HEK293 (cell line): ENCODE measurements at regions not wholly inside any gene's neighbourhood (a gene's known extent, or its start where the extent isn't known, plus 50 kb on each side); places are given as distances from the start of the nearest gene placed in this dataset.

ENCODE experiments used
- CTCF ChIA-PET: fragments of 350-600 bp; formaldehyde crosslinking; extraction: SDS; loops from one replicate; lab custom pipeline; 2021; ENCODE audit warnings: antibody characterized with exemption; lab: Yijun Ruan, JAX
- POLR2A ChIA-PET: fragments of 300-600 bp; formaldehyde crosslinking; extraction: SDS; loops from one replicate; lab custom pipeline; 2020; ENCODE audit warnings: antibody characterized with exemption, inconsistent platforms; lab: Yijun Ruan, JAX
- H3K27ac ChIP-seq: fragments of 200-500 bp; sonication (Bioruptor generic); 2 replicates; pipeline ENCODE4 v1.5.1; 2014; ENCODE audit warnings: low read depth, low read length, control low read depth, inconsistent platforms; ENCODE audit errors: extremely low read depth
- H3K36me3 ChIP-seq, 2 experiments: fragments of 200-500 bp in 1 of 2; sonication (Bioruptor generic) in 1 of 2; 1 replicate in 1 of 2; 2 replicates in 1 of 2; pipeline ENCODE4 v1.5.1; 2014 to 2017; ENCODE audit warnings: inconsistent platforms in 2 of 2, low read length in 2 of 2; ENCODE audit not compliant: control insufficient read depth in 2 of 2, insufficient read depth in 1 of 2
- H3K4me1 ChIP-seq: fragments of 200-500 bp; sonication (Bioruptor generic); 2 replicates; pipeline ENCODE4 v1.5.1; 2014; ENCODE audit warnings: mild to moderate bottlenecking, low read length, inconsistent platforms; ENCODE audit not compliant: control insufficient read depth, insufficient read depth
- H3K4me3 ChIP-seq: 2 replicates; pipeline ENCODE4 v1.5.1; 2011; ENCODE audit warnings: low read depth, mild to moderate bottlenecking, control low read depth, low read length, moderate library complexity
- H3K9me3 ChIP-seq: fragments of 200-500 bp; sonication (Bioruptor generic); 2 replicates; pipeline ENCODE4 v1.5.1; 2014; ENCODE audit warnings: low read depth, low read length, inconsistent platforms; ENCODE audit not compliant: control insufficient read depth, insufficient read depth
- BCL11B ChIP-seq: fragments of 450-650 bp; formaldehyde crosslinking; IDR thresholded peaks from 2 replicates; pipeline ENCODE4 v1.5.1; 2016; ENCODE audit warnings: low read depth, missing biosample characterization, missing genetic modification characterization
- KLF7 ChIP-seq: fragments of 450-650 bp; formaldehyde crosslinking; IDR thresholded peaks from 2 replicates; pipeline ENCODE4 v1.5.1; 2016; ENCODE audit warnings: missing biosample characterization, missing genetic modification characterization, borderline replicate concordance
- YY2 ChIP-seq: fragments of 450-650 bp; formaldehyde crosslinking; IDR thresholded peaks from 2 replicates; pipeline ENCODE4 v1.5.1; 2016; ENCODE audit warnings: missing biosample characterization, missing genetic modification characterization
- ZBTB26 ChIP-seq: fragments of 450-650 bp; formaldehyde crosslinking; optimal IDR thresholded peaks from 2 replicates; pipeline ENCODE3; 2016; ENCODE audit warnings: missing biosample characterization, mild to moderate bottlenecking, missing genetic modification characterization
- ZNF121 ChIP-seq: fragments of 450-650 bp; formaldehyde crosslinking; IDR thresholded peaks from 2 replicates; pipeline ENCODE4 v1.5.1; 2016; ENCODE audit warnings: missing biosample characterization, missing genetic modification characterization
- ZNF239 ChIP-seq: fragments of 450-650 bp; formaldehyde crosslinking; IDR thresholded peaks from 2 replicates; pipeline ENCODE4 v1.5.1; 2016; ENCODE audit warnings: missing biosample characterization, missing genetic modification characterization
- ZNF266 ChIP-seq: fragments of 450-650 bp; formaldehyde crosslinking; IDR thresholded peaks from 2 replicates; pipeline ENCODE4 v1.5.1; 2016; ENCODE audit warnings: missing biosample characterization, missing genetic modification characterization, low read depth
- ZNF280C ChIP-seq: fragments of 450-650 bp; formaldehyde crosslinking; IDR thresholded peaks from 2 replicates; pipeline ENCODE4 v1.5.1; 2016; ENCODE audit warnings: missing biosample characterization, missing genetic modification characterization
- ZNF324 ChIP-seq: fragments of 450-650 bp; formaldehyde crosslinking; IDR thresholded peaks from 2 replicates; pipeline ENCODE4 v1.5.1; 2016; ENCODE audit warnings: missing biosample characterization, missing genetic modification characterization
- ZNF433 ChIP-seq: fragments of 450-650 bp; formaldehyde crosslinking; IDR thresholded peaks from 2 replicates; pipeline ENCODE4 v1.5.1; 2016; ENCODE audit warnings: missing biosample characterization, missing genetic modification characterization, low read depth
- ZNF514 ChIP-seq: fragments of 450-650 bp; formaldehyde crosslinking; IDR thresholded peaks from 2 replicates; pipeline ENCODE4 v1.5.1; 2016; ENCODE audit warnings: missing biosample characterization, missing genetic modification characterization
- ZNF521 ChIP-seq: fragments of 450-650 bp; formaldehyde crosslinking; IDR thresholded peaks from 2 replicates; pipeline ENCODE4 v1.5.1; 2017; ENCODE audit warnings: missing biosample characterization, mild to moderate bottlenecking, missing genetic modification characterization
- ZNF544 ChIP-seq: fragments of 450-650 bp; formaldehyde crosslinking; IDR thresholded peaks from 2 replicates; pipeline ENCODE4 v1.5.0; 2017; ENCODE audit warnings: missing biosample characterization, missing genetic modification characterization
- ZNF654 ChIP-seq: fragments of 450-650 bp; formaldehyde crosslinking; IDR thresholded peaks from 2 replicates; pipeline ENCODE4 v1.5.1; 2016; ENCODE audit warnings: low read depth, missing biosample characterization, missing genetic modification characterization
- ZNF660 ChIP-seq: fragments of 450-650 bp; IDR thresholded peaks from 2 replicates; pipeline ENCODE4 v1.5.1; 2018; ENCODE audit warnings: missing biosample characterization, mild to moderate bottlenecking, missing genetic modification characterization
- ZNF692 ChIP-seq: fragments of 450-650 bp; formaldehyde crosslinking; IDR thresholded peaks from 2 replicates; pipeline ENCODE4 v1.5.1; 2016; ENCODE audit warnings: missing biosample characterization, missing genetic modification characterization
- ZNF777 ChIP-seq: fragments of 450-650 bp; formaldehyde crosslinking; IDR thresholded peaks from 2 replicates; pipeline ENCODE4 v1.5.1; 2017; ENCODE audit warnings: missing biosample characterization, missing genetic modification characterization, borderline replicate concordance
- ZSCAN4 ChIP-seq: fragments of 450-650 bp; formaldehyde crosslinking; IDR thresholded peaks from 2 replicates; pipeline ENCODE4 v1.5.1; 2017; ENCODE audit warnings: missing biosample characterization, missing genetic modification characterization
- TF ChIP-seq, protein P1 (sequence below): fragments of 450-650 bp; formaldehyde crosslinking; IDR thresholded peaks from 2 replicates; pipeline ENCODE4 v1.5.1; 2017; ENCODE audit warnings: missing biosample characterization, mild to moderate bottlenecking, missing genetic modification characterization, moderate library complexity
- TF ChIP-seq, protein P2 (sequence below): fragments of 450-650 bp; formaldehyde crosslinking; IDR thresholded peaks from 2 replicates; pipeline ENCODE4 v1.5.1; 2016; ENCODE audit warnings: missing biosample characterization, missing genetic modification characterization

GRCh38 chr1:213715182-213715581 lies 272.6 kb upstream of the PROX1 start:
- Histone ChIP-seq H3K9me3 (no peaks in the 10 kb centered on the region), H3K4me1 (no peaks in the 10 kb centered on the region), H3K4me3 (no peak overlapping the region), H3K27ac (no peak overlapping the region), H3K36me3 (no peaks in the 10 kb centered on the region)
- ChIA-PET CTCF (interaction anchor here (0.6 kb wide), 1 partner anchor 614 kb away, joined by 8 read pairs; no protein-coding TSS in a partner anchor), POLR2A (no interaction called here)
- TF ChIP-seq BCL11B (tag by site-specific recombination): no peak
- no peak for TF ChIP-seq ZNF239 (tag by site-specific recombination)
- no peak for TF ChIP-seq ZNF544 (tag by site-specific recombination)
- TF ChIP-seq ZBTB26 (tag by site-specific recombination): no peak
- no peak for TF ChIP-seq ZNF777 (tag by site-specific recombination)
- no peak for TF ChIP-seq KLF7
- TF ChIP-seq, protein P1, sequence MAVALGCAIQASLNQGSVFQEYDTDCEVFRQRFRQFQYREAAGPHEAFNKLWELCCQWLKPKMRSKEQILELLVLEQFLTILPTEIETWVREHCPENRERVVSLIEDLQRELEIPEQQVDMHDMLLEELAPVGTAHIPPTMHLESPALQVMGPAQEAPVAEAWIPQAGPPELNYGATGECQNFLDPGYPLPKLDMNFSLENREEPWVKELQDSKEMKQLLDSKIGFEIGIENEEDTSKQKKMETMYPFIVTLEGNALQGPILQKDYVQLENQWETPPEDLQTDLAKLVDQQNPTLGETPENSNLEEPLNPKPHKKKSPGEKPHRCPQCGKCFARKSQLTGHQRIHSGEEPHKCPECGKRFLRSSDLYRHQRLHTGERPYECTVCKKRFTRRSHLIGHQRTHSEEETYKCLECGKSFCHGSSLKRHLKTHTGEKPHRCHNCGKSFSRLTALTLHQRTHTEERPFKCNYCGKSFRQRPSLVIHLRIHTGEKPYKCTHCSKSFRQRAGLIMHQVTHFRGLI: no peak
- TF ChIP-seq ZNF692: no peak
- no peak for TF ChIP-seq ZNF324
- TF ChIP-seq ZNF654 (tag by site-specific recombination): no peak
- no peak for TF ChIP-seq ZNF514 (tag by site-specific recombination)
- TF ChIP-seq, protein P2, sequence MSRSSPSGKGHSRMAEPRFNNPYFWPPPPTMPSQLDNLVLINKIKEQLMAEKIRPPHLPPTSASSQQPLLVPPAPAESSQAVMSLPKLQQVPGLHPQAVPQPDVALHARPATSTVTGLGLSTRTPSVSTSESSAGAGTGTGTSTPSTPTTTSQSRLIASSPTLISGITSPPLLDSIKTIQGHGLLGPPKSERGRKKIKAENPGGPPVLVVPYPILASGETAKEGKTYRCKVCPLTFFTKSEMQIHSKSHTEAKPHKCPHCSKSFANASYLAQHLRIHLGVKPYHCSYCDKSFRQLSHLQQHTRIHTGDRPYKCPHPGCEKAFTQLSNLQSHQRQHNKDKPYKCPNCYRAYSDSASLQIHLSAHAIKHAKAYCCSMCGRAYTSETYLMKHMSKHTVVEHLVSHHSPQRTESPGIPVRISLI (tag by site-specific recombination): no peak
- no peak for TF ChIP-seq ZNF433
- no peak for TF ChIP-seq ZNF280C (tag by site-specific recombination)
- TF ChIP-seq YY2 (tag by site-specific recombination): no peak
- no peak for TF ChIP-seq ZNF521
- TF ChIP-seq ZSCAN4 (tag by site-specific recombination): no peak
- no peak for TF ChIP-seq ZNF121 (tag by site-specific recombination)
- no peak for TF ChIP-seq ZNF660
- no peak for TF ChIP-seq ZNF266 (tag by site-specific recombination)
